Astrocyte of the spinal cord (primary cell): ENCODE measurements at regions not wholly inside any gene's neighbourhood (a gene's known extent, or its start where the extent isn't known, plus 50 kb on each side); places are given as distances from the start of the nearest gene placed in this dataset.

ENCODE experiments used
- DNase-seq: peaks from one replicate; pipeline ENCODE4 v3.0.0; 2011; ENCODE audit warnings: low read depth, low spot score
- H3K4me3 ChIP-seq: 2 replicates; pipeline ENCODE4 v1.5.1; 2011; ENCODE audit warnings: low read depth, mild to moderate bottlenecking, low read length, moderate library complexity
- CTCF ChIP-seq: IDR thresholded peaks from 2 replicates; pipeline ENCODE4 v1.5.1; 2012; ENCODE audit warnings: low read depth, mild to moderate bottlenecking, low read length, inconsistent platforms
- in situ Hi-C: cut with HindIII; loops from 2 replicates; pipeline ENCODE4 v1.10.0; 2017; ENCODE audit warnings: low sequenced_read_pairs

GRCh38 chrX:36609616-36610585 lies 398.3 kb upstream of the FAM47C start:
- in situ Hi-C loops = no loop called here
- DNase-seq = peak; percentile 1
- H3K4me3 ChIP-seq = no peak overlapping the region
- TF ChIP-seq CTCF = no peak

- in situ Hi-C loops = no loop called here
- no peak for TF ChIP-seq CTCF
- H3K4me3 ChIP-seq = no peak overlapping the region
- DNase-seq = no peak
These were observed 381.3 kb upstream of the FAM47C start for GRCh38 chrX:36626898-36627297.

GRCh38 chrX:36640232-36640631 lies 367.9 kb upstream of the FAM47C start:
- in situ Hi-C loops = no loop called here
- no peak for DNase-seq
- H3K4me3 ChIP-seq = no peak overlapping the region
- no peak for TF ChIP-seq CTCF

GRCh38 chrX:36642052-36642451 lies 366.1 kb upstream of the FAM47C start:
- in situ Hi-C loops = no loop called here
- no peak for TF ChIP-seq CTCF
- no peak for DNase-seq

GRCh38 chrX:36650622-36651021 lies 357.5 kb upstream of the FAM47C start:
- TF ChIP-seq CTCF = no peak
- no peak overlapping the region for H3K4me3 ChIP-seq
- in situ Hi-C loops = no loop called here
- DNase-seq = no peak

More at GRCh38 chrX:36642052-36642451, 366.1 kb upstream of the FAM47C start:
- H3K4me3 ChIP-seq = no peak overlapping the region

- H3K4me3 ChIP-seq = no peak overlapping the region
- in situ Hi-C loops = no loop called here
- no peak for DNase-seq
- TF ChIP-seq CTCF = no peak
These were observed 324.7 kb upstream of the FAM47C start for GRCh38 chrX:36683507-36683906.
